T-helper 9 cell (primary cell): ENCODE measurements at regions not wholly inside any gene's neighbourhood (a gene's known extent, or its start where the extent isn't known, plus 50 kb on each side); places are given as distances from the start of the nearest gene placed in this dataset.

Experiments used
- DNase-seq: peaks from one replicate; pipeline ENCODE4 v3.0.0-alpha.2; 2020

GRCh38 chr4:176843710-176844109 lies 51.0 kb upstream of the VEGFC start:
- no peak for DNase-seq

DNA sequence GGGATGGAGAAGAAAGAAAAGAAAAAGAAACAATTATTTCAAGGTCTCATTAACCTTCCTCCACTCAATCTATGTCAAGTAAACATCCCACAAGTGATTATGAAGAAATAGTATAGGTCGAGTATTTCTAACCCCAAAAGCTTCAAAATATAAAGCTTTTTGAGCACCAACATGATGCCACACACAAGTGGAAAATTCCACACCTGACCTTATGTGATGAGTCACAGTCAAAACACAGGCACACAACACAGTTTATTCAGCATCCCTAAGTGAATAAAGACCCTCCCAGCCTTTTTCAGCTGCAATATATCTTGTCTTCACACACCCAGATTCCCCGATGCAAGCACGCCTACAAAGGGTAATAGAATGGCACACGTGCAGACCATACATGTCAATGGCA lies 51.7 kb upstream of the VEGFC start:
- no peak for DNase-seq

DNA sequence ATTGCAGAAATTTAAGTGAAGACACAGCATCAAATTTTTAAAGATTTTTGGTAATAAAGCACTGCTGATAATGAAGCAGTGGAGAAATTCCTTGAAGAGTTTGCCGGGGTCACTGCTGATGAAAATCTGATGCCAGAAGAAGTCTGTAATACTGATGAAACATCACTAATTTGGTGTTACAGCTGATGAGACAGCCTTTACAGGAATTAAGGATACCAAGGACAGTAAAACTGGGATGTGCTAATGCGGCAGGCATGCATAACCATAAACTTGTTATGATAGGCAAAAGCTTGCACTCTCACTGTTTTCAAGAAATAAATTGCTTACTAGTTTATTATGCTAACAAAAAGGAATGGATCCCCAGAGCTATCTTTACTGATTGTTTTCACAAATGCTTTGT lies 52.9 kb upstream of the VEGFC start:
- DNase-seq, result no peak

- no peak for DNase-seq
These were observed 56.4 kb upstream of the VEGFC start for GRCh38 chr4:176849076-176849475.

GRCh38 chr4:176850436-176850835 lies 57.7 kb upstream of the VEGFC start:
- DNase-seq, result no peak

GRCh38 chr4:176856421-176856820 lies 63.7 kb upstream of the VEGFC start:
- no peak for DNase-seq

DNA sequence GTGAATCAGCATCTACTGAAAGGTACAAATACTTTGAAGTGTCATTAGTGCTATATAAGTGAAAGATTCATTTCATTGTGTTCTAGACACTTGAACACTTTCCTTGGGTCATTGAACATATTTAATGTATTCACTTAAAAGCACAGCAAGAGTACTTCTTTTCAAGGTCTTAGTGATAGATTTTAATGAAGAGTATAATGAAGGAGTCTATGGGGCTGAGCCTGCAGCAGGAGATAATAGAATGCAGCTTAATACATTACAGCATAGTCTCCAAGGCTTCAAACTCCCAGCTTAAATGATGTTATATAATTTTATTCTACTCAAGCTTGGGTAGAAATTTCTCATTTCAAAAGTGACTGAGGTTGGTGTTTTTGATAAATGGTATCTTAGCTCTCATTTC lies 66.1 kb upstream of the VEGFC start:
- DNase-seq, result no peak

GRCh38 chr4:176864238-176864637 lies 71.5 kb upstream of the VEGFC start:
- no peak for DNase-seq

DNA sequence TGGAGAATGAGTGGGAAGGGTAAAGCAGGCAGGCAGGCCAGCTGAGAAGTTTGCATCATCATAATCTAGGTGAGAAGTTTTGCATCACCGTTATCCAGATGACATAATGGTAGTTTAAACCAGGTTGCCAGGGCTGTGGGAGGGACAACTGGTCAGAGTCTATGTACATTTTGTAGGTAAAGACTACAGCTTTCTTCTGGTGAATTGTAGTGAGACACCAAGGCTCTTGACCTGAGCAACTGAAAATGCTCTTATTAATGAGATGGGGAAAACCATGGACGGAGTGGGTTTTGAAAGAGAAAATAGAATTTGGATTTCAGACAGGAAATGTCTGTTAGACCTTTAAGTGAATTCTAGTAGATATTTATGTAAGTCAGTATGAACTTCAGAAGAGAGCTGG lies 76.0 kb upstream of the VEGFC start:
- no peak for DNase-seq

GRCh38 chr4:176872461-176872860 lies 79.7 kb upstream of the VEGFC start:
- no peak for DNase-seq

- no peak for DNase-seq
These were observed 82.2 kb upstream of the VEGFC start for GRCh38 chr4:176874721-176875445.

DNA sequence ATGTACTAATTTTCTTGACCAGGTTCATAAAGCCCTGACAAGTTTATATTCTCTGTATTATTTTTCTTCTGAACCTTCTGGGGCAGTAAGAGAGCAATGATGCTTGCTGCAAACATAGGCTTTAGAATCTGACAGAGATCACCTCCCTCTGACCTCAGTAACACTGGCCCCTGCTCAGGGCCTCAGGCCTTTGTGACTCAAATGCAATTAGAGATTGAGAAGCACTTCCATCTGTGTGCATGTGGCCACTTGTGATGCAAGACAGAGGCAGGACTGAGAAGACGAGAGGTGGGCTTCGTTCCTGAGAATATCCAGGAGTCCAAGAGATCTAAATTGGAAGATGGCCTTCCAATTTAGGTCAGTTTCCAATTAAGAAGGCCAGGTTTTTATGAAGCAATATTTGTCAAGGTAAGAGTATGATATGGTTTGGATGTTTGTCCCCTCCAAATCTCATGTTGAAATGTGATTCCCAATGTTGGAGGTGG lies 82.8 kb upstream of the VEGFC start:
- no peak for DNase-seq

DNA sequence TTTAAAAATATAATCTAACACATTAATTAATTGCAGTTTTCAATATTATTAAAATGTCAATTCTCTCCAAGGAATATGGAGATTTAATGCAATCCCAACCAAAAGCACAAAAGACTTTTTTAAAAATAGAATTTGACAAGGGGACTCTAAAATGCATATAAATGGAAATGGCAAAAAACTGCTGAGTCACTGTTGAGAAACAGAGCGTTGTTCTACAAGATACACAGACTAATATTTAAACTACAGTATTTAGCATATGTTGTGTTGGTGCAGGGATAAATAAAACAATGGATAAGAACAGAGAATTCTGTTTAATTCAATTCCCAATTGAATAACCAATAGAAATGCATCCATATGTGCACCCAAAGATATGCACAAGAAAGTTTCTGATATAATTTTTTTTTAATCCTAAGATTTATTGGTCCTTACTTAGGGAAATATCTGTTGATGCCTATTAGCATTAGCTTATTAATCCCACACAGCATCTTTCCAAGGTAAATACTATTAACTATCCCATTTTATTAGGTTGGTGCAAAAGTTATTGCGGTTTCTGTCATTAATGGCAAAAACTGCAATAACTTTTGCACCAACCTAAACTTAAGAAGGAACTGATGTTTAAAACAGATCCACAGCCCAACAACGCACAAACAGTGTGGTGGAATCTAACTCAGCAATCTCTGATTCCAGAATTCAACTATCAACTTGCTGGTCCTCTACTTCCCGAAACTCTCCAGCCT lies 86.8 kb upstream of the VEGFC start:
- no peak for DNase-seq

DNA sequence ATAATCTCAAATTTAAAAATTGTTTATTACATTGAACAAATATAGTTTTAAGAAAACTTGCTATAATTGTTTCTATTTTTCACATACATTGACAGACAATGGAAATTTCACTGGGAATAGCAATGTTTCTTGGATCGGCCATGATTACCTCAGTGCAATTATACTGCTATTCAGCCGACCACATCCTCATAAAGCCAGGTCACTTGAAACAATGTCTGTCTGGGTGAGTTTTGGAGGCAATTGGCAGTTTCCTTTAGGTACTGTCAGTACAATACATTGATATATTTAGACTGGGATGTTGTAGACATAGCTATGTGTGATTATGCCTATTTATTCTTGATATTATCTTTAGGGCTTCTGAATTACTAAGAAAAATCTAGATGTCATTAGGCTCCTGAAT lies 89.5 kb upstream of the VEGFC start:
- DNase-seq, result no peak

DNA sequence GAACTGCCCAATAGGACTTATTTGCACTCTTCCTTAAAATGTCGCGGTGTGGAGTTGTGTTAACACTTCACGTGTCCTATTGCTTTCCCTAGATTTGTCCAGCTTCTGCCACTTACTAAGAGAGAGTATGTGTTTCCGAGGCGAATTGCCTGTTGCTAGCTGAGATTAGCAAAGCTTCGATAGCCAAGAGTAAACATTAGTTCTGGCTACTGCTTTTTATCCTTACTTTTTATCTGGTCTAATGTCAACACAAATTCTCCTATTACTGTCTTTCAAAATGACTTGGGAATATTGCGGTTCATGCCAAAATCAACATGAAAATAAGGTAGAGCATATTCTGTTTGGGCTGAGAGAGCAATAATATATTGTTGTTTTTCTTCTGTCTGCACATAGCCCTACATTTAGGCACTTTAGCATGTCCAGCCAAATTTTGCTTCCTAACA lies 90.4 kb upstream of the VEGFC start:
- no peak for DNase-seq

DNA sequence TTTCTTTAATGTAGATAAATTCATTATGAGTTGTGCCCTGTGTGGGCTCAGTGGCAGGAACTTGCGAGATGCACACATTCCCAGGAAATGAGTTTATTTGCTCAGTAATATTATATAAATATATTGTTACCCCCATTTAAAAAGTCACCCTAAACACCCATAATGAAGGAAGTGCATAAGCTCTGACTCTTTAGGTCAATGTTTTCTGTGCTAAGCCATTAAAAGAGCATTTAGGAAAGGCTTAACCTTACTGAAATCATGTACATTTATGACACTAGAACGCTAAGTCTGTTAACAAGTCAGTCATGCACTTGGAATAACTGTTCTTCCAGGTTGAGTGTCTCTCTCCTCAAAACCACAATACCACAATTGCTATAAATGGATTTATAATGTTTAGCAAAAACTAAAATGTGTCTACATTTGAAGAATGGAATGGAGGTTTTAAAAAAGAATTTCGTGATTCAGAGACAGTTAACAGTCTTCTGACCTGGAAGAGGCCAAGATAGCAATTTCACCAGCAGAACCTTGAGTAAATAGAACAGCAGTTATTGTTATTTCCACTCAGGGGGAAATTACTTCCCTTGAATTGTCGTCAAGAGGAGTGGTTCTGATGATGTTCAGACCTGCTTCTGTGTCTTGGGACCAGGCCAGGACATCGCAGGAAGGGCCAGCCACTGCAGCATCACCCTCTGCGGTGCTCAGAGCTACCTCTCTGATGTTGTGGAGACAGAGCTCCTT lies 91.1 kb upstream of the VEGFC start:
- no peak for DNase-seq

DNA sequence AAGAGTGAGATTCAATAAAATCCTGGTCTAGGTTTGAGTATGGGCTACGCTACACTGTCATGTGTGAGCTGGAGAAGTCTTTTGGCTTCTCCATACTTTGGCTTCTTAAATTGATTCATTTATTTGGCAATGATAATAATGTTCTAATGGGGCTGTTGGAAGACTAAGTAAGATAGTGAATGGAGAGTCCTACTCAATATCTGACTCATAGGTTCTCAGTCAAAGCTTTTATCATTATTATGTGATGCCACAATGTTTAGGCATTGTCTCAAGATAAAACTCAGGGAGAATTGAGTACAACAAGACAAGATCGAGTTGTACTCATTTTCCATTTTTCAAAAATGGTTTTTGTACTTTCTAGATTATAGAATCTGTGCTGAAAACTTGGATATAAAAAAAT lies 92.5 kb upstream of the VEGFC start:
- DNase-seq, result no peak

GRCh38 chr4:176886135-176886534 lies 93.4 kb upstream of the VEGFC start:
- DNase-seq, result no peak

DNA sequence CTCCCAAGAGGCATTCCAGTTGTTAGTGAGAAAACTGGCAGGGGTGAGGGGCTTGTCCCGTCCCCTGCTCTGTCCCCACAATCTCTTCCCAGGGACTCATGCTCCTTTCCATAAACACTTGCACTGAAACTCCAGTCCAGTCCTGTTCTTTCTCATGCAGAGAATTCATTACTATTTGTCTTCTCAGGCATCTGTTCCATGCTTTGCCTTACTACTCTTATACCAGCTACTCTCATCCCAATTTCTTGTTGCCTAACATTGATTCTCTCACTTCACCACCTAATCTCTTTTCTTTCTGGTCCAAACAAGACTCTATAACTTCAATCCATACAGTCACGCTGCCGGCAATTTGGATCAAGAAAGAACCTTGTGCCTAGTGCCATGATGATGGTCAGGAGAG lies 97.1 kb upstream of the VEGFC start:
- no peak for DNase-seq

DNA sequence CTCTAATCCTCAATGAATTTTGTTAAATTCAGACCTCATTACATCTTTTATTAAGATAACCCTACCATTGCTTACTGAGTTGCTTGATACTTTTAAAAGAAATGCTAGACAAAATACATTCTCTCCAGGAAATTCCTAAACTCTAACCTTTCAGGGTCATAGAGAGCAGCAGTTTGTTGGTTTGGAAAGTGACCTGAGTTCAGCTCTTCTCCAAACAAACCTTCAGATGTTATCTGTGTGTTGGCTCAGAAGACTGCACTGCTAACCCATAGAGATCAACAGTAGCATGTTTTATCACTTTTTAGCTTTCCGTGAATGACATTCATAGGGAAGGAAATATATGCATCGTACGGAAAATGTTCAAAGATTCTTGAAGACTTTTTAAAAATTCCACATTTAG lies 101.8 kb upstream of the VEGFC start:
- DNase-seq, result no peak

DNA sequence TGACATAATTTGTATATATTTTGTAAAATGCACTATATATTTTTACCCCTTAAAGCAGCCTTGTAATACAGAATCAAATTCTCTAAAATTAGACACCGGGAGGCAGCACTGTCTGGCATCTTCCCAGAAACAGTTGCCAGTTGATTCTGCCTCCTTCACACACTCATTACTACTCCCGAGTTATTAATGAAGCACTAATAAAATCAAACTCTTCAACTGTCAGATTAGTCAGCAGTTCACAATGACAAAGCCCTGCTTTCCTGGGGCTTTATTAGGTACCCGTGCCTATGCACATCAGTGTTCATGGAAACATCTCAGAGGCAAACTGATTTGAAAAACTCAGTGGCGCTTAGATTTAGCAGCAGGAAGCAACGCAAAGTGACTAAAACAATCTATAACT lies 103.5 kb upstream of the VEGFC start:
- DNase-seq, result no peak

- no peak for DNase-seq
These were observed 104.5 kb upstream of the VEGFC start for GRCh38 chr4:176897226-176897625.

GRCh38 chr4:176898791-176899190 lies 106.1 kb upstream of the VEGFC start:
- DNase-seq, result no peak
